CD14-positive monocyte (primary cell): ENCODE measurements at regions not wholly inside any gene's neighbourhood (a gene's known extent, or its start where the extent isn't known, plus 50 kb on each side); places are given as distances from the start of the nearest gene placed in this dataset.

Experiments
- DNase-seq, 3 donors: peaks; one replicate each; pipeline ENCODE4 v3.0.0-alpha.2; 2011 to 2022
- H2AFZ ChIP-seq: 2 replicates; pipeline ENCODE4 v1.6.0; 2012; ENCODE audit warnings: mild to moderate bottlenecking, low read depth, low read length, inconsistent platforms; ENCODE audit not compliant: insufficient read depth, poor library complexity, severe bottlenecking
- H3K27ac ChIP-seq, 2 donors: 1 replicate in 1 of 2; 2 replicates in 1 of 2; pipeline ENCODE4 v1.5.1; 2012 to 2013; ENCODE audit warnings: low read length in 2 of 2, control low read depth in 1 of 2, inconsistent platforms in 1 of 2, low read depth in 1 of 2, mild to moderate bottlenecking in 1 of 2
- H3K27me3 ChIP-seq, 2 donors: one replicate each; pipeline versions ENCODE4 v1.6.0 to v1.6.1; 2011 to 2013; ENCODE audit warnings: low read length in 2 of 2; ENCODE audit not compliant: control insufficient read depth in 2 of 2, insufficient read depth in 2 of 2
- H3K36me3 ChIP-seq, 2 donors: replicated peaks in 1 of 2; 1 replicate in 1 of 2; 2 replicates in 1 of 2; pipeline versions ENCODE4 v1.5.1 to v1.6.1; 2012 to 2013; ENCODE audit warnings: low read length in 2 of 2, control low read depth in 1 of 2, inconsistent platforms in 1 of 2, mild to moderate bottlenecking in 1 of 2; ENCODE audit not compliant: insufficient read depth in 2 of 2, control insufficient read depth in 1 of 2
- H3K4me1 ChIP-seq, 2 donors: 1 replicate in 1 of 2; 2 replicates in 1 of 2; pipeline versions ENCODE4 v1.5.1 to v1.6.1; 2012 to 2013; ENCODE audit warnings: low read length in 2 of 2, control low read depth in 1 of 2, inconsistent platforms in 1 of 2, mild to moderate bottlenecking in 1 of 2, moderate library complexity in 1 of 2; ENCODE audit not compliant: insufficient read depth in 2 of 2, control insufficient read depth in 1 of 2
- H3K4me2 ChIP-seq: replicated peaks from 2 replicates; pipeline ENCODE3; 2012; ENCODE audit warnings: low read length, moderate library complexity, mild to moderate bottlenecking; ENCODE audit not compliant: poor library complexity, severe bottlenecking; ENCODE audit errors: extremely low read depth
- H3K4me3 ChIP-seq, 3 experiments: fragments of 200-600 bp in 1 of 3; sonication (generic) in 1 of 3; replicated peaks in 1 of 3; 1 replicate in 2 of 3; 2 replicates in 1 of 3; pipeline ENCODE4 v1.5.1; 2011 to 2013; ENCODE audit warnings: low read length in 3 of 3, mild to moderate bottlenecking in 3 of 3, control low read depth in 2 of 3, low read depth in 2 of 3, inconsistent platforms in 1 of 3, moderate library complexity in 1 of 3
- H3K79me2 ChIP-seq: 2 replicates; pipeline ENCODE4 v1.6.0; 2012; ENCODE audit warnings: mild to moderate bottlenecking, control low read depth, inconsistent platforms, low read length, moderate library complexity; ENCODE audit not compliant: insufficient read depth
- H3K9ac ChIP-seq: 2 replicates; pipeline ENCODE4 v1.6.0; 2017; ENCODE audit warnings: low read length, mild to moderate bottlenecking; ENCODE audit not compliant: insufficient read depth, poor library complexity, severe bottlenecking
- H3K9me3 ChIP-seq, 2 donors: replicated peaks in 1 of 2; 1 replicate in 1 of 2; 2 replicates in 1 of 2; pipeline versions ENCODE4 v1.5.1 to v1.6.1; 2012 to 2013; ENCODE audit warnings: low read length in 2 of 2, control low read depth in 1 of 2; ENCODE audit not compliant: control insufficient read depth in 1 of 2, insufficient read depth in 1 of 2
- H4K20me1 ChIP-seq: 2 replicates; pipeline ENCODE4 v1.6.0; 2012; ENCODE audit warnings: mild to moderate bottlenecking, low read length, control low read depth, moderate library complexity; ENCODE audit not compliant: insufficient read depth
- H3K27ac Mint-ChIP-seq, 7 donors: one replicate each; pipeline ENCODE4 v1.8.0; 2020; ENCODE audit warnings: mild to moderate bottlenecking in 7 of 7, mixed read lengths in 7 of 7, moderate library complexity in 6 of 7, inconsistent platforms in 2 of 7
- H3K27me3 Mint-ChIP-seq, 3 donors: one replicate each; pipeline ENCODE4 v1.8.0; 2021 to 2022; ENCODE audit warnings: low read depth in 3 of 3, mild to moderate bottlenecking in 3 of 3, mixed read lengths in 3 of 3, moderate library complexity in 3 of 3, inconsistent platforms in 1 of 3
- H3K36me3 Mint-ChIP-seq, 2 donors: one replicate each; pipeline ENCODE4 v1.8.0; 2020; ENCODE audit warnings: mixed read lengths in 2 of 2, inconsistent platforms in 1 of 2, mild to moderate bottlenecking in 1 of 2
- H3K4me1 Mint-ChIP-seq: one replicate; pipeline ENCODE4 v1.8.0; 2020; ENCODE audit warnings: mild to moderate bottlenecking, mixed read lengths
- H3K4me3 Mint-ChIP-seq, 2 donors: one replicate each; pipeline ENCODE4 v1.8.0; 2020; ENCODE audit warnings: mild to moderate bottlenecking in 2 of 2, mixed read lengths in 2 of 2, moderate library complexity in 1 of 2
- H3K9me3 Mint-ChIP-seq, 7 donors: one replicate each; pipeline ENCODE4 v1.8.0; 2020 to 2022; ENCODE audit warnings: mixed read lengths in 7 of 7, mild to moderate bottlenecking in 6 of 7, moderate library complexity in 6 of 7, inconsistent platforms in 2 of 7
- CTCF ChIP-seq: fragments of 200-600 bp; IDR thresholded peaks from one replicate; pipeline ENCODE4 v1.8.0; 2022; ENCODE audit warnings: antibody characterized with exemption, mild to moderate bottlenecking
- WGBS: methylation state at CpG from one replicate; pipeline ENCODE4 v1.1.5; 2013; ENCODE audit warnings: missing lambda C conversion rate; ENCODE audit not compliant: insufficient coverage; 5-methylcytosine and 5-hydroxymethylcytosine counted together
- intact Hi-C, 2 donors: fragments of 100-400 bp; cut with micrococcal nuclease; formaldehyde crosslinking; loops; one replicate each; pipeline versions ENCODE4 v1.15.0 to v1.15.1; 2023

- Histone ChIP-seq H3K9me3 (no peaks in the 10 kb centered on the region), H3K4me2 (no peak overlapping the region), H3K27me3 (peaks cover 8% of the 10 kb centered on the region in 2 donors), H3K9ac (no peak overlapping the region), H4K20me1 (no peaks in the 10 kb centered on the region), H3K4me3 (no peak overlapping the region), H3K36me3 (no peaks in the 10 kb centered on the region), H2AFZ (no peak overlapping the region), H3K4me1 (peaks cover 40 to 43% of the 10 kb centered on the region in 2 donors), H3K27ac (no peak overlapping the region), H3K79me2 (no peaks in the 10 kb centered on the region)
- H3K9me3 Mint-ChIP-seq: peaks cover 0 to 2% (median 0%) of the 10 kb centered on the region in 7 donors
- 78% methylated on average over 2 of the region's 2 CpGs for WGBS
- TF ChIP-seq CTCF: no peak
- no peak overlapping the region for H3K27ac Mint-ChIP-seq
- peaks cover 10 to 19% (median 13%) of the 10 kb centered on the region in 3 donors for H3K27me3 Mint-ChIP-seq
- H3K4me3 Mint-ChIP-seq: no peak overlapping the region
- no peak for DNase-seq
- H3K36me3 Mint-ChIP-seq: no peaks in the 10 kb centered on the region
- intact Hi-C loops: loop anchor here in 1 of 2 donors (5.0 kb wide), 1 partner anchor 615 kb away; the partner anchor contains the start of gene NFRKB
- H3K4me1 Mint-ChIP-seq: peaks cover 49% of the 10 kb centered on the region
Observed at GRCh38 chr11:129282634-129283033, 90.5 kb upstream of the ARHGAP32 start.

GRCh38 chr11:129281471-129282415 lies 89.6 kb upstream of the ARHGAP32 start:
- peaks cover 4% of the 10 kb centered on the region for H4K20me1 ChIP-seq
- no peak overlapping the region for H3K27ac ChIP-seq
- no peak overlapping the region for H2AFZ ChIP-seq
- no peak overlapping the region for H3K4me2 ChIP-seq
- intact Hi-C loops: loop anchor here in 1 of 2 donors (5.0 kb wide), 1 partner anchor 616 kb away; the partner anchor contains the start of gene NFRKB
- no peaks in the 10 kb centered on the region for H3K9me3 ChIP-seq
- Mint-ChIP-seq H3K4me1 (peaks cover 54% of the 10 kb centered on the region), H3K27me3 (peaks cover 10 to 26% (median 14%) of the 10 kb centered on the region in 3 donors), H3K36me3 (peaks cover 0 to 2% of the 10 kb centered on the region in 2 donors), H3K27ac (no peak overlapping the region), H3K4me3 (no peak overlapping the region), H3K9me3 (peaks cover 0 to 2% (median 0%) of the 10 kb centered on the region in 7 donors)
- peaks cover 40 to 43% of the 10 kb centered on the region in 2 donors for H3K4me1 ChIP-seq
- no peak overlapping the region for H3K9ac ChIP-seq
- H3K27me3 ChIP-seq: peaks cover 11% of the 10 kb centered on the region in 2 donors
- 98% methylated on average over 8 of the region's 11 CpGs for WGBS
- no peak for TF ChIP-seq CTCF
- no peak for DNase-seq
- peaks cover 4% of the 10 kb centered on the region for H3K79me2 ChIP-seq
- H3K4me3 ChIP-seq: no peak overlapping the region
- no peaks in the 10 kb centered on the region for H3K36me3 ChIP-seq
